Keratinocyte (primary cell): ENCODE measurements at regions not wholly inside any gene's neighbourhood (a gene's known extent, or its start where the extent isn't known, plus 50 kb on each side); places are given as distances from the start of the nearest gene placed in this dataset.

Experiments used
- DNase-seq: peaks from one replicate; pipeline ENCODE4 v3.0.0-alpha.2; 2011; ENCODE audit warnings: low read depth, missing footprints, low spot score
- FAIRE-seq: peaks from 2 replicates; lab custom pipeline; 2011; peaks lifted over from hg19 to GRCh38; lab: Jason Lieb, UNC
- H2AFZ ChIP-seq: 2 replicates; pipeline ENCODE4 v1.6.0; 2012; ENCODE audit warnings: low read length, control low read depth, inconsistent platforms; ENCODE audit not compliant: control insufficient read depth
- H3K27ac ChIP-seq: 2 replicates; pipeline ENCODE4 v1.5.1; 2011; ENCODE audit warnings: low read length; ENCODE audit not compliant: control insufficient read depth, insufficient read depth
- H3K27me3 ChIP-seq: 3 replicates; pipeline ENCODE4 v1.6.0; 2011; ENCODE audit warnings: low read length; ENCODE audit not compliant: control insufficient read depth, insufficient read depth; ENCODE audit errors: extremely low read depth
- H3K36me3 ChIP-seq, 2 experiments: 2 replicates in 1 of 2; 3 replicates in 1 of 2; pipeline ENCODE4 v1.5.1; 2011; ENCODE audit warnings: low read length in 2 of 2, mild to moderate bottlenecking in 1 of 2; ENCODE audit not compliant: control insufficient read depth in 2 of 2, insufficient read depth in 2 of 2; ENCODE audit errors: extremely low read depth in 1 of 2
- H3K4me1 ChIP-seq: 3 replicates; pipeline ENCODE4 v1.5.1; 2011; ENCODE audit warnings: low read length; ENCODE audit not compliant: control insufficient read depth, insufficient read depth; ENCODE audit errors: extremely low read depth
- H3K4me2 ChIP-seq: 3 replicates; pipeline ENCODE4 v1.6.0; 2011; ENCODE audit warnings: low read depth, low read length; ENCODE audit not compliant: control insufficient read depth, insufficient read depth; ENCODE audit errors: extremely low read depth
- H3K4me3 ChIP-seq, 3 experiments: fragments of 200-600 bp in 1 of 3; sonication (generic) in 1 of 3; 2 replicates in 2 of 3; 3 replicates in 1 of 3; pipeline ENCODE4 v1.5.1; 2011 to 2016; ENCODE audit warnings: low read length in 3 of 3, mild to moderate bottlenecking in 3 of 3, control low read depth in 2 of 3, inconsistent platforms in 1 of 3, low read depth in 1 of 3, mixed read lengths in 1 of 3, mixed run types in 1 of 3, moderate library complexity in 1 of 3; ENCODE audit not compliant: control insufficient read depth in 2 of 3, insufficient read depth in 2 of 3; ENCODE audit errors: extremely low read depth in 1 of 3
- H3K79me2 ChIP-seq: 2 replicates; pipeline ENCODE4 v1.6.0; 2012; ENCODE audit warnings: low read length; ENCODE audit not compliant: control insufficient read depth, insufficient read depth
- H3K9ac ChIP-seq: 3 replicates; pipeline ENCODE4 v1.6.0; 2011; ENCODE audit warnings: low read length; ENCODE audit not compliant: control insufficient read depth, insufficient read depth; ENCODE audit errors: extremely low read depth
- H3K9me1 ChIP-seq: 3 replicates; pipeline ENCODE4 v1.6.0; 2011; ENCODE audit warnings: low read length; ENCODE audit not compliant: control insufficient read depth, insufficient read depth; ENCODE audit errors: extremely low read depth
- H3K9me3 ChIP-seq: 2 replicates; pipeline ENCODE4 v1.5.1; 2012; ENCODE audit warnings: low read depth, low read length; ENCODE audit not compliant: control insufficient read depth
- H4K20me1 ChIP-seq: 3 replicates; pipeline ENCODE4 v1.6.0; 2011; ENCODE audit warnings: low read length; ENCODE audit not compliant: control insufficient read depth, insufficient read depth; ENCODE audit errors: extremely low read depth
- EZH2 ChIP-seq: IDR thresholded peaks from one replicate; pipeline ENCODE4 v1.6.1; 2012; ENCODE audit warnings: inconsistent platforms, mild to moderate bottlenecking, low read length, moderate library complexity
- dilution Hi-C: fragments of 300-500 bp; cut with MboI; formaldehyde crosslinking; loops from one replicate; pipeline ENCODE4 v1.7.0; 2020; ENCODE audit warnings: low sequenced_read_pairs; ENCODE audit not compliant: extremely low pct_ligation_motif_present
- TF ChIP-seq, protein P1 (sequence below), 3 experiments: IDR thresholded peaks in 1 of 3; conservative IDR thresholded peaks in 1 of 3; optimal IDR thresholded peaks in 1 of 3; 2 replicates in 2 of 3; 3 replicates in 1 of 3; pipeline versions ENCODE3 to v1.5.1; 2011; ENCODE audit warnings: low read length in 3 of 3, mild to moderate bottlenecking in 3 of 3, moderate library complexity in 2 of 3, control low read depth in 1 of 3, inconsistent platforms in 1 of 3; ENCODE audit not compliant: insufficient read depth in 2 of 3; ENCODE audit errors: extremely low read depth in 1 of 3

- Histone ChIP-seq H3K27ac (no peak overlapping the region), H3K4me2 (no peak overlapping the region), H3K79me2 (no peaks in the 10 kb centered on the region), H3K9me3 (no peaks in the 10 kb centered on the region), H3K9me1 (no peaks in the 10 kb centered on the region), H4K20me1 (no peaks in the 10 kb centered on the region), H3K4me3 (no peak overlapping the region), H3K36me3 (no peaks in the 10 kb centered on the region), H3K27me3 (no peaks in the 10 kb centered on the region), H3K4me1 (no peaks in the 10 kb centered on the region), H3K9ac (no peak overlapping the region), H2AFZ (no peak overlapping the region)
- dilution Hi-C loops = no loop called here
- TF ChIP-seq EZH2 = no peak
- TF ChIP-seq, protein P1, sequence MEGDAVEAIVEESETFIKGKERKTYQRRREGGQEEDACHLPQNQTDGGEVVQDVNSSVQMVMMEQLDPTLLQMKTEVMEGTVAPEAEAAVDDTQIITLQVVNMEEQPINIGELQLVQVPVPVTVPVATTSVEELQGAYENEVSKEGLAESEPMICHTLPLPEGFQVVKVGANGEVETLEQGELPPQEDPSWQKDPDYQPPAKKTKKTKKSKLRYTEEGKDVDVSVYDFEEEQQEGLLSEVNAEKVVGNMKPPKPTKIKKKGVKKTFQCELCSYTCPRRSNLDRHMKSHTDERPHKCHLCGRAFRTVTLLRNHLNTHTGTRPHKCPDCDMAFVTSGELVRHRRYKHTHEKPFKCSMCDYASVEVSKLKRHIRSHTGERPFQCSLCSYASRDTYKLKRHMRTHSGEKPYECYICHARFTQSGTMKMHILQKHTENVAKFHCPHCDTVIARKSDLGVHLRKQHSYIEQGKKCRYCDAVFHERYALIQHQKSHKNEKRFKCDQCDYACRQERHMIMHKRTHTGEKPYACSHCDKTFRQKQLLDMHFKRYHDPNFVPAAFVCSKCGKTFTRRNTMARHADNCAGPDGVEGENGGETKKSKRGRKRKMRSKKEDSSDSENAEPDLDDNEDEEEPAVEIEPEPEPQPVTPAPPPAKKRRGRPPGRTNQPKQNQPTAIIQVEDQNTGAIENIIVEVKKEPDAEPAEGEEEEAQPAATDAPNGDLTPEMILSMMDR (optimal IDR thresholded peaks at IDR 0.05 in 1 of 3, IDR thresholded peaks at IDR 0.05 in 1 of 3, conservative IDR thresholded peaks at IDR 0.05 in 1 of 3; ENCODE audit: extremely low read depth in 1 of 3, insufficient read depth in 2 of 3, low read length in 3 of 3) = no peak
- FAIRE-seq = no peak
- DNase-seq = no peak
These were observed 203.8 kb upstream of the MTPN start for GRCh38 chr7:136180984-136181383.

DNA sequence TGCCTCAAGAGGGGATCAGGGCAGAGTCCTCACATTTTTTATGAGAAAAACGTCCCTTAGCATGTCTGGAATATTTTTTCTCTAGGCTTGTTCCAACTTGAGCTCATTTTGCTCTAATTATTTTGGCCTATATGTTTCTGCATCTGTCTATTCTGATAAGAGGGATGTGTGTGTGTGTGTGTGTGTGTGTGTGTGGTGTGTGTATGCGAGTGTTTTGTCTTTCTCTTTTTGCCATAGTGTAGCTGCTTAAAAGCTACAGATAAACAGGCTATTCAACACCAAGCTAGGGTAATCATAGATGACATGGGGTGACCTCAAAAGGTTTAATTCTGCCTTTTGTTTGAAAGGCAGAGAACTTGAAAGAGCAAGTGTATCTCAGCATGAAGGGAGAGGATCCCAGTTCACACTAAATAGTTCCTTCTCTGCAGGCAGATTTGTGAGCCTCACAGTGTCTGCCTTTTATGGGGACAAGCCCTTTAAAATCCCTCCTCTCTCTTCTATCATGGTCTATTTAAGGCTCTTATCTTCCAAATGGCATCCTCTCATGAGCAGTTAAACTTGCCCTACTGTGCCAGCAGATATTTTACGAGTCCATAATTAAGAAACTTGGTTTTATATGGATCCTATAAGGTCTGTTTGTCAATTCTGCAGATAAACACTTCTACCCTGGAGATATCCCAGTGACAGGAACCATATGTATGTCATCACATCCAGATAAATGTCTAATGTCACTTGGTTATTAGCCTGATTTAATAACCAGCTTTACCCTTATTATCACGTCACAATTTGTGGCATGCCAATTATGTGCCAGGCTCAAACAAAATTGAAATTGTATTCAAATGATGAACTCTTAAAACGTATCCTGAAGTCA, 202.9 kb upstream of the MTPN start:
- TF ChIP-seq, protein P1 (optimal IDR thresholded peaks at IDR 0.05 in 1 of 3, IDR thresholded peaks at IDR 0.05 in 1 of 3, conservative IDR thresholded peaks at IDR 0.05 in 1 of 3; ENCODE audit: extremely low read depth in 1 of 3, insufficient read depth in 2 of 3, low read length in 3 of 3) = no peak
- no peak for TF ChIP-seq EZH2
- Histone ChIP-seq H3K9me1 (no peaks in the 10 kb centered on the region), H2AFZ (no peak overlapping the region), H3K4me1 (no peaks in the 10 kb centered on the region), H3K4me3 (no peak overlapping the region), H3K27ac (no peak overlapping the region), H4K20me1 (no peaks in the 10 kb centered on the region), H3K4me2 (no peak overlapping the region), H3K79me2 (no peaks in the 10 kb centered on the region), H3K36me3 (no peaks in the 10 kb centered on the region), H3K9me3 (no peaks in the 10 kb centered on the region), H3K27me3 (no peaks in the 10 kb centered on the region), H3K9ac (no peak overlapping the region)
- FAIRE-seq (no peak), DNase-seq (no peak)
- dilution Hi-C loops = no loop called here
